Loucy (cell line): ENCODE measurements at regions not wholly inside any gene's neighbourhood (a gene's known extent, or its start where the extent isn't known, plus 50 kb on each side); places are given as distances from the start of the nearest gene placed in this dataset.

Source experiments
- H2AFZ ChIP-seq: fragments of 200-600 bp; sonication (generic); 2 replicates; pipeline ENCODE4 v1.6.0; 2016; ENCODE audit warnings: antibody characterized with exemption, mild to moderate bottlenecking, low read length, moderate library complexity
- H3F3A ChIP-seq: fragments of 200-600 bp; 2 replicates; pipeline ENCODE4 v1.6.0; 2016; ENCODE audit warnings: antibody characterized with exemption, low read depth, mild to moderate bottlenecking
- H3K27me3 ChIP-seq: fragments of 200-600 bp; sonication (generic); 2 replicates; pipeline ENCODE4 v1.6.1; 2014; ENCODE audit warnings: low read length, mild to moderate bottlenecking; ENCODE audit not compliant: insufficient read depth, poor library complexity, severe bottlenecking
- H3K36me3 ChIP-seq: fragments of 200-600 bp; sonication (generic); 2 replicates; pipeline ENCODE4 v1.6.1; 2016; ENCODE audit warnings: low read length; ENCODE audit not compliant: insufficient read depth
- H3K4me1 ChIP-seq: fragments of 200-600 bp; sonication (generic); 2 replicates; pipeline ENCODE4 v1.5.1; 2014; ENCODE audit warnings: low read length, mild to moderate bottlenecking; ENCODE audit not compliant: insufficient read depth, poor library complexity, severe bottlenecking
- H3K4me2 ChIP-seq: fragments of 200-600 bp; sonication (generic); 2 replicates; pipeline ENCODE4 v1.6.0; 2014; ENCODE audit warnings: antibody characterized with exemption, low read length, low read depth, mild to moderate bottlenecking; ENCODE audit not compliant: poor library complexity, severe bottlenecking
- H3K4me3 ChIP-seq: fragments of 200-600 bp; sonication (generic); 2 replicates; pipeline ENCODE4 v1.5.1; 2014; ENCODE audit warnings: low read length, mild to moderate bottlenecking, mixed read lengths; ENCODE audit not compliant: poor library complexity, severe bottlenecking
- H3K79me2 ChIP-seq: fragments of 200-600 bp; sonication (generic); 2 replicates; pipeline ENCODE4 v1.6.1; 2014; ENCODE audit warnings: low read length; ENCODE audit not compliant: insufficient read depth
- H3K9ac ChIP-seq: fragments of 200-600 bp; sonication (generic); 2 replicates; pipeline ENCODE4 v1.6.0; 2014; ENCODE audit warnings: mild to moderate bottlenecking, low read depth, low read length, moderate library complexity; ENCODE audit not compliant: poor library complexity, severe bottlenecking
- H3K9me2 ChIP-seq: fragments of 200-600 bp; sonication (generic); replicated peaks from 2 replicates; pipeline ENCODE4 v1.6.1; 2016; ENCODE audit warnings: low read depth, low read length, mixed read lengths
- H3K9me3 ChIP-seq: fragments of 200-600 bp; sonication (generic); 2 replicates; pipeline ENCODE4 v1.6.1; 2014; ENCODE audit warnings: mild to moderate bottlenecking, antibody characterized with exemption, low read length, low read depth; ENCODE audit not compliant: insufficient read depth
- H4K20me1 ChIP-seq: fragments of 200-600 bp; sonication (generic); 2 replicates; pipeline ENCODE4 v1.6.0; 2014; ENCODE audit warnings: antibody characterized with exemption, low read length, mild to moderate bottlenecking; ENCODE audit not compliant: insufficient read depth, poor library complexity, severe bottlenecking
- CTCF ChIP-seq: fragments of 200-600 bp; sonication (generic); conservative IDR thresholded peaks from 2 replicates; pipeline ENCODE4 v1.5.1; 2014; ENCODE audit warnings: mild to moderate bottlenecking, antibody characterized with exemption, low read length
- EZH2phosphoT487 ChIP-seq: fragments of 200-600 bp; IDR thresholded peaks from 2 replicates; pipeline ENCODE4 v1.6.1; 2018; ENCODE audit warnings: antibody characterized with exemption, mild to moderate bottlenecking, moderate library complexity, borderline replicate concordance

GRCh38 chr15:31495281-31495680, 168.6 kb downstream of the KLF13 start:
- Histone ChIP-seq H3K79me2 (no peaks in the 10 kb centered on the region), H3K9me3 (peaks cover 11% of the 10 kb centered on the region; the same call in 1 of the 2 replicates), H3K36me3 (no peaks in the 10 kb centered on the region), H3K9ac (no peak overlapping the region), H3K4me1 (no peaks in the 10 kb centered on the region), H3K4me2 (no peak overlapping the region), H3F3A (no peaks in the 10 kb centered on the region), H2AFZ (no peak overlapping the region), H3K9me2 (no peaks in the 10 kb centered on the region), H4K20me1 (no peaks in the 10 kb centered on the region), H3K27me3 (no peaks in the 10 kb centered on the region), H3K4me3 (no peak overlapping the region)
- TF ChIP-seq CTCF (no peak), EZH2phosphoT487 (no peak)

GRCh38 chr15:31497838-31498237, 171.2 kb downstream of the KLF13 start:
- no peaks in the 10 kb centered on the region for H3K79me2 ChIP-seq
- H3K36me3 ChIP-seq, result no peaks in the 10 kb centered on the region
- no peaks in the 10 kb centered on the region for H3K27me3 ChIP-seq
- H3K4me1 ChIP-seq, result no peaks in the 10 kb centered on the region
- no peak overlapping the region for H2AFZ ChIP-seq
- no peak overlapping the region for H3K4me2 ChIP-seq
- H3K9ac ChIP-seq, result no peak overlapping the region
- no peaks in the 10 kb centered on the region for H3F3A ChIP-seq
- H3K4me3 ChIP-seq, result no peak overlapping the region
- no peaks in the 10 kb centered on the region for H3K9me3 ChIP-seq
- no peak for TF ChIP-seq EZH2phosphoT487
- TF ChIP-seq CTCF, result no peak
- H3K9me2 ChIP-seq, result no peaks in the 10 kb centered on the region
- no peaks in the 10 kb centered on the region for H4K20me1 ChIP-seq

GRCh38 chr15:31498329-31498728, 171.7 kb downstream of the KLF13 start:
- H3K4me2 ChIP-seq, result no peak overlapping the region

More at GRCh38 chr15:31498329-31498728, 171.7 kb downstream of the KLF13 start:
- TF ChIP-seq CTCF (peak; percentile 24; the same call in 1 of the 2 replicates), EZH2phosphoT487 (no peak)
- Histone ChIP-seq H3K36me3 (no peaks in the 10 kb centered on the region), H2AFZ (no peak overlapping the region), H3K79me2 (no peaks in the 10 kb centered on the region), H3K27me3 (no peaks in the 10 kb centered on the region), H3K4me3 (no peak overlapping the region), H3K9ac (no peak overlapping the region), H3K9me3 (no peaks in the 10 kb centered on the region), H3K4me1 (no peaks in the 10 kb centered on the region), H4K20me1 (no peaks in the 10 kb centered on the region), H3K9me2 (no peaks in the 10 kb centered on the region), H3F3A (no peaks in the 10 kb centered on the region)
